GM23338 (cell line): ENCODE measurements at regions not wholly inside any gene's neighbourhood (a gene's known extent, or its start where the extent isn't known, plus 50 kb on each side); places are given as distances from the start of the nearest gene placed in this dataset.

ENCODE experiments used
- ATAC-seq: fragments of 200-7000 bp; cut with Tn5 transposase; 3 replicates; pipeline ENCODE4 v1.9.1; 2020
- DNase-seq: peaks from one replicate; pipeline ENCODE4 v3.0.0-alpha.2; 2015; ENCODE audit warnings: low spot score
- H2AFZ ChIP-seq: fragments of 200-600 bp; sonication (generic); 2 replicates; pipeline ENCODE4 v1.8.0; 2016; ENCODE audit warnings: antibody characterized with exemption, mild to moderate bottlenecking, moderate library complexity
- H3F3A ChIP-seq: fragments of 200-600 bp; sonication (generic); replicated peaks from 2 replicates; pipeline ENCODE4 v1.8.0; 2017; ENCODE audit warnings: antibody characterized with exemption, mixed run types, low read depth
- H3K27ac ChIP-seq: fragments of 200-600 bp; sonication (generic); 2 replicates; pipeline ENCODE4 v1.6.1; 2016; ENCODE audit warnings: low read depth
- H3K27me3 ChIP-seq: fragments of 200-600 bp; sonication (generic); 2 replicates; pipeline ENCODE4 v1.8.0; 2016; ENCODE audit warnings: mild to moderate bottlenecking, mixed run types, moderate library complexity; ENCODE audit not compliant: insufficient read depth
- H3K36me3 ChIP-seq: fragments of 200-600 bp; sonication (generic); 2 replicates; pipeline ENCODE4 v1.8.0; 2016; ENCODE audit warnings: mild to moderate bottlenecking; ENCODE audit not compliant: insufficient read depth
- H3K4me1 ChIP-seq: fragments of 200-600 bp; sonication (generic); 2 replicates; pipeline ENCODE4 v1.8.0; 2016; ENCODE audit warnings: mild to moderate bottlenecking, moderate library complexity; ENCODE audit not compliant: insufficient read depth
- H3K4me2 ChIP-seq: fragments of 200-600 bp; sonication (generic); 2 replicates; pipeline ENCODE4 v1.7.1; 2017; ENCODE audit warnings: mixed run types
- H3K4me3 ChIP-seq: fragments of 200-600 bp; sonication (generic); 2 replicates; pipeline ENCODE4 v1.6.1; 2016; ENCODE audit warnings: mixed run types
- H3K79me2 ChIP-seq: fragments of 200-600 bp; sonication (generic); replicated peaks from 2 replicates; pipeline ENCODE4 v1.8.0; 2017; ENCODE audit warnings: mild to moderate bottlenecking; ENCODE audit not compliant: insufficient read depth
- H3K9me2 ChIP-seq: fragments of 200-600 bp; sonication (generic); 2 replicates; pipeline ENCODE4 v1.8.0; 2017; ENCODE audit not compliant: insufficient read depth
- H4K20me1 ChIP-seq: fragments of 200-600 bp; sonication (generic); replicated peaks from 2 replicates; pipeline ENCODE4 v1.8.0; 2017; ENCODE audit warnings: mild to moderate bottlenecking; ENCODE audit not compliant: insufficient read depth
- H3K27ac Mint-ChIP-seq: 2 replicates; pipeline ENCODE4 v1.8.0; 2020; ENCODE audit warnings: inconsistent platforms, mild to moderate bottlenecking, moderate library complexity, mixed read lengths
- H3K27me3 Mint-ChIP-seq: 3 replicates; pipeline ENCODE4 v1.8.0; 2022; ENCODE audit warnings: low read depth, mild to moderate bottlenecking, moderate library complexity, mixed read lengths, inconsistent platforms; ENCODE audit not compliant: insufficient read depth, poor library complexity
- H3K36me3 Mint-ChIP-seq: 3 replicates; pipeline ENCODE4 v1.8.0; 2021; ENCODE audit warnings: low read depth, mild to moderate bottlenecking, inconsistent platforms, moderate library complexity, mixed read lengths
- H3K4me1 Mint-ChIP-seq: 3 replicates; pipeline ENCODE4 v1.8.0; 2020; ENCODE audit warnings: mild to moderate bottlenecking, inconsistent platforms, mixed read lengths
- H3K4me3 Mint-ChIP-seq: 3 replicates; pipeline ENCODE4 v1.8.0; 2021; ENCODE audit warnings: moderate library complexity, mild to moderate bottlenecking, inconsistent platforms, mixed read lengths
- H3K9me3 Mint-ChIP-seq: 3 replicates; pipeline ENCODE4 v1.8.0; 2020; ENCODE audit warnings: moderate library complexity, mild to moderate bottlenecking, inconsistent platforms, mixed read lengths
- EZH2 ChIP-seq: fragments of 200-600 bp; sonication (generic); IDR thresholded peaks from one replicate; pipeline ENCODE4 v1.8.0; 2017; ENCODE audit warnings: antibody characterized with exemption, mild to moderate bottlenecking, low read depth; ENCODE audit not compliant: unreplicated experiment
- EZH2phosphoT487 ChIP-seq: fragments of 200-600 bp; sonication (generic); IDR thresholded peaks from one replicate; pipeline ENCODE4 v1.8.1; 2018; ENCODE audit warnings: antibody characterized with exemption; ENCODE audit not compliant: unreplicated experiment
- NANOG ChIP-seq: IDR thresholded peaks from 2 replicates; pipeline ENCODE4 v1.6.1; 2016; ENCODE audit warnings: antibody characterized with exemption, borderline replicate concordance
- POLR2AphosphoS5 ChIP-seq: IDR thresholded peaks from 2 replicates; pipeline ENCODE4 v1.6.1; 2016; ENCODE audit warnings: antibody characterized with exemption, low read depth
- ZNF114 ChIP-seq: fragments of 250-450 bp; sonication (Bioruptor Pico); IDR thresholded peaks from 2 replicates; pipeline ENCODE4 v1.5.0; 2020; ENCODE audit warnings: mild to moderate bottlenecking, moderate library complexity
- ZNF331 ChIP-seq: fragments of 250-450 bp; sonication (Bioruptor Pico); IDR thresholded peaks from 2 replicates; pipeline ENCODE4 v1.5.0; 2020; ENCODE audit warnings: low read depth, mild to moderate bottlenecking, moderate library complexity
- ZNF462 ChIP-seq: fragments of 250-450 bp; sonication (Bioruptor Pico); IDR thresholded peaks from 2 replicates; pipeline ENCODE4 v1.5.0; 2020; ENCODE audit warnings: mild to moderate bottlenecking, moderate library complexity
- TF ChIP-seq, protein P1 (sequence below), 2 experiments: fragments of 200-600 bp in 1 of 2; sonication (generic) in 1 of 2; conservative IDR thresholded peaks; 2 replicates each; pipeline versions ENCODE4 v1.5.1 to v1.6.1; 2016 to 2017; ENCODE audit warnings: antibody characterized with exemption in 2 of 2, low read depth in 2 of 2, mild to moderate bottlenecking in 2 of 2, moderate library complexity in 1 of 2
- TF ChIP-seq, protein P2 (sequence below): IDR thresholded peaks from 2 replicates; pipeline ENCODE4 v1.6.1; 2016; ENCODE audit warnings: antibody characterized with exemption

DNA sequence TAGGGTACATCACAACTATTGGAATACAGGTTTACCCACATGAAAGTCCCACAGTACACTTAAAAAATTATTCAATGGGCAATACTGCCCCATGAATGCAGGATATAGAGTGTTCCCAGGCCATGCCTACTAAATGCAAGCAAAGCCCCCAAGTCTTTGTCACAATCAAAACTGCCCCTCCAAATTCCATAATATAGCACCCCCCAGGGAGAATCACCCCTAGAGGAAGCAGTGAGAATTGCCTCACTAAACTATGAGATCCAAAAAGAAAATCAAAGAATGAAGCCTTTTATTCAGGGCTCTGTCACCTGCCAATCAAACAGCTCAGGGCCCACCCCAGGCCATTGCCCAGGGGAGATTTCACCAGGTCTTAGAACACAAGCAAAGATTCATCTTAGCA lies 90.8 kb downstream of the ATPSCKMT start:
- H3K4me2 ChIP-seq: no peak overlapping the region
- no peaks in the 10 kb centered on the region for H3K79me2 ChIP-seq
- Mint-ChIP-seq H3K36me3 (no peaks in the 10 kb centered on the region), H3K27ac (no peak overlapping the region), H3K27me3 (peaks cover 1% of the 10 kb centered on the region), H3K4me3 (no peak overlapping the region), H3K4me1 (peaks cover 46% of the 10 kb centered on the region), H3K9me3 (no peaks in the 10 kb centered on the region)
- H3K36me3 ChIP-seq: no peaks in the 10 kb centered on the region
- H3F3A ChIP-seq: no peaks in the 10 kb centered on the region
- TF ChIP-seq, protein P1, sequence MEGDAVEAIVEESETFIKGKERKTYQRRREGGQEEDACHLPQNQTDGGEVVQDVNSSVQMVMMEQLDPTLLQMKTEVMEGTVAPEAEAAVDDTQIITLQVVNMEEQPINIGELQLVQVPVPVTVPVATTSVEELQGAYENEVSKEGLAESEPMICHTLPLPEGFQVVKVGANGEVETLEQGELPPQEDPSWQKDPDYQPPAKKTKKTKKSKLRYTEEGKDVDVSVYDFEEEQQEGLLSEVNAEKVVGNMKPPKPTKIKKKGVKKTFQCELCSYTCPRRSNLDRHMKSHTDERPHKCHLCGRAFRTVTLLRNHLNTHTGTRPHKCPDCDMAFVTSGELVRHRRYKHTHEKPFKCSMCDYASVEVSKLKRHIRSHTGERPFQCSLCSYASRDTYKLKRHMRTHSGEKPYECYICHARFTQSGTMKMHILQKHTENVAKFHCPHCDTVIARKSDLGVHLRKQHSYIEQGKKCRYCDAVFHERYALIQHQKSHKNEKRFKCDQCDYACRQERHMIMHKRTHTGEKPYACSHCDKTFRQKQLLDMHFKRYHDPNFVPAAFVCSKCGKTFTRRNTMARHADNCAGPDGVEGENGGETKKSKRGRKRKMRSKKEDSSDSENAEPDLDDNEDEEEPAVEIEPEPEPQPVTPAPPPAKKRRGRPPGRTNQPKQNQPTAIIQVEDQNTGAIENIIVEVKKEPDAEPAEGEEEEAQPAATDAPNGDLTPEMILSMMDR (conservative IDR thresholded peaks at IDR 0.05; ENCODE audit: low read depth in 2 of 2): peak in 1 of 2 experiments; percentile 46; a peak in 2 of 4 replicates
- no peak for TF ChIP-seq NANOG
- no peak overlapping the region for H3K4me3 ChIP-seq
- ATAC-seq (no peak), DNase-seq (no peak)
- H3K9me2 ChIP-seq: peaks cover 16% of the 10 kb centered on the region
- H3K27ac ChIP-seq: no peak overlapping the region
- H2AFZ ChIP-seq: 0 out of 2 replicates have a peak overlapping the region, but pooled peaks have one; percentile 6
- peaks cover 46% of the 10 kb centered on the region for H3K4me1 ChIP-seq
- H3K27me3 ChIP-seq: no peaks in the 10 kb centered on the region
- no peaks in the 10 kb centered on the region for H4K20me1 ChIP-seq

- H3K9me3 Mint-ChIP-seq: no peaks in the 10 kb centered on the region
- no peak overlapping the region for H3K4me3 Mint-ChIP-seq
- no peak overlapping the region for H3K27ac ChIP-seq
- H3F3A ChIP-seq: no peaks in the 10 kb centered on the region
- H4K20me1 ChIP-seq: no peaks in the 10 kb centered on the region
- peak overlapping the region; percentile 62 for H3K4me2 ChIP-seq
- H2AFZ ChIP-seq: no peak overlapping the region
- H3K4me1 ChIP-seq: peaks cover 41% of the 10 kb centered on the region
- peak; percentile 80 for DNase-seq
- no peaks in the 10 kb centered on the region for H3K36me3 Mint-ChIP-seq
- ATAC-seq: peak; percentile 94
- H3K36me3 ChIP-seq: no peaks in the 10 kb centered on the region
- no peak overlapping the region for H3K27ac Mint-ChIP-seq
- H3K9me2 ChIP-seq: peaks cover 16% of the 10 kb centered on the region
- peaks cover 1% of the 10 kb centered on the region for H3K27me3 Mint-ChIP-seq
- TF ChIP-seq, protein P2, sequence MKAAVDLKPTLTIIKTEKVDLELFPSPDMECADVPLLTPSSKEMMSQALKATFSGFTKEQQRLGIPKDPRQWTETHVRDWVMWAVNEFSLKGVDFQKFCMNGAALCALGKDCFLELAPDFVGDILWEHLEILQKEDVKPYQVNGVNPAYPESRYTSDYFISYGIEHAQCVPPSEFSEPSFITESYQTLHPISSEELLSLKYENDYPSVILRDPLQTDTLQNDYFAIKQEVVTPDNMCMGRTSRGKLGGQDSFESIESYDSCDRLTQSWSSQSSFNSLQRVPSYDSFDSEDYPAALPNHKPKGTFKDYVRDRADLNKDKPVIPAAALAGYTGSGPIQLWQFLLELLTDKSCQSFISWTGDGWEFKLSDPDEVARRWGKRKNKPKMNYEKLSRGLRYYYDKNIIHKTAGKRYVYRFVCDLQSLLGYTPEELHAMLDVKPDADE: no peak
- TF ChIP-seq ZNF462 (CRISPR knock-in tag) (peak; percentile 97), POLR2AphosphoS5 (no peak), EZH2 (no peak), EZH2phosphoT487 (no peak), NANOG (peak; percentile 74; the same call in 1 of the 2 replicates), ZNF331 (no peak), ZNF114 (CRISPR knock-in tag) (peak; percentile 71; the same call in 1 of the 2 replicates)
- H3K4me1 Mint-ChIP-seq: peaks cover 40% of the 10 kb centered on the region
- no peaks in the 10 kb centered on the region for H3K79me2 ChIP-seq
- H3K4me3 ChIP-seq: no peak overlapping the region
- no peaks in the 10 kb centered on the region for H3K27me3 ChIP-seq
These were observed 92.5 kb downstream of the ATPSCKMT start for GRCh38 chr5:10157085-10157669.
